K562 (cell line): ENCODE measurements at regions not wholly inside any gene's neighbourhood (a gene's known extent, or its start where the extent isn't known, plus 50 kb on each side); places are given as distances from the start of the nearest gene placed in this dataset.

Source experiments
- CREB3L1 ChIP-seq: fragments of 450-650 bp; IDR thresholded peaks from 2 replicates; pipeline ENCODE4 v1.6.1; 2014; ENCODE audit warnings: low read depth, mild to moderate bottlenecking, moderate library complexity, borderline replicate concordance
- E4F1 ChIP-seq: fragments of 250-450 bp; sonication (Bioruptor Pico); IDR thresholded peaks from 2 replicates; pipeline ENCODE4 v1.5.0; 2021; ENCODE audit warnings: mild to moderate bottlenecking, borderline replicate concordance
- EZH2 ChIP-seq: IDR thresholded peaks from 2 replicates; pipeline ENCODE4 v1.6.1; 2012; ENCODE audit warnings: low read depth, mild to moderate bottlenecking, inconsistent platforms, low read length, borderline replicate concordance
- HDGF ChIP-seq: fragments of 450-650 bp; IDR thresholded peaks from 2 replicates; pipeline ENCODE4 v1.6.1; 2016
- ILF3 ChIP-seq: fragments of 450-650 bp; IDR thresholded peaks from 2 replicates; pipeline ENCODE4 v1.6.1; 2018; ENCODE audit warnings: antibody characterized with exemption, mild to moderate bottlenecking, moderate library complexity, borderline replicate concordance
- NFRKB ChIP-seq: fragments of 450-650 bp; IDR thresholded peaks from 2 replicates; pipeline ENCODE4 v1.6.1; 2016; ENCODE audit warnings: low read depth
- RFX5 ChIP-seq: IDR thresholded peaks from 2 replicates; pipeline ENCODE4 v1.6.1; 2011; ENCODE audit warnings: low read depth, mild to moderate bottlenecking, improper control_type of control experiment, low read length
- SETDB1 ChIP-seq: IDR thresholded peaks from one replicate; pipeline ENCODE4 v1.6.1; 2012; ENCODE audit warnings: low read length, control low read depth, inconsistent platforms
- ZBED1 ChIP-seq: IDR thresholded peaks from 2 replicates; pipeline ENCODE4 v1.6.1; 2014
- ZNF592 ChIP-seq: fragments of 450-650 bp; IDR thresholded peaks from 2 replicates; pipeline ENCODE4 v1.6.1; 2017; ENCODE audit warnings: antibody characterized with exemption, mild to moderate bottlenecking
- ZNF609 ChIP-seq: sonication (generic); formaldehyde crosslinking; IDR thresholded peaks from 2 replicates; pipeline ENCODE4 v1.8.1; 2023; ENCODE audit warnings: missing genetic modification reagents, mild to moderate bottlenecking, borderline replicate concordance

GRCh38 chr2:176585291-176585690, 316.0 kb downstream of the MTX2 start (continued):
- TF ChIP-seq ZNF592 (no peak), SETDB1 (no peak), ZBED1 (no peak), RFX5 (no peak), ILF3 (no peak), NFRKB (no peak), ZNF609 (no peak), E4F1 (CRISPR knock-in tag) (no peak), CREB3L1 (no peak), EZH2 (no peak), HDGF (no peak)
